Hypothalamus (tissue), 51 donors: ENCODE measurements at regions not wholly inside any gene's neighbourhood (a gene's known extent, or its start where the extent isn't known, plus 50 kb on each side); places are given as distances from the start of the nearest gene placed in this dataset.
A peak's percentile ranks its signal among the peaks of the same experiment; 100 is the strongest.

ENCODE experiments used
- DNase-seq, 51 donors: peaks; one replicate each; lab custom pipeline; 2025; lab: John Stamatoyannopoulos, UW

GRCh38 chr15:46764851-46765250 is 952.5 kb upstream of the SEMA6D start:
- no peak for DNase-seq

- no peak for DNase-seq
These were observed 951.3 kb upstream of the SEMA6D start for GRCh38 chr15:46766021-46766420.

GRCh38 chr15:46768287-46768686 is 949.0 kb upstream of the SEMA6D start:
- DNase-seq: no peak

GRCh38 chr15:46773016-46773415 is 944.3 kb upstream of the SEMA6D start:
- no peak for DNase-seq

- DNase-seq: no peak
These were observed 938.4 kb upstream of the SEMA6D start for GRCh38 chr15:46778876-46779275.

GRCh38 chr15:46786590-46787285 is 930.6 kb upstream of the SEMA6D start:
- DNase-seq: peak in 1 of 51 donors; percentile 30

GRCh38 chr15:46795685-46796084 is 921.6 kb upstream of the SEMA6D start:
- no peak for DNase-seq

- DNase-seq: no peak
These were observed 908.5 kb upstream of the SEMA6D start for GRCh38 chr15:46808834-46809233.

GRCh38 chr15:46815240-46815639 is 902.1 kb upstream of the SEMA6D start:
- DNase-seq: no peak

GRCh38 chr15:46815765-46816164 is 901.5 kb upstream of the SEMA6D start:
- peak in 4 of 51 donors; percentile 0 to 1 (median 0) for DNase-seq

GRCh38 chr15:46848704-46849103 is 868.6 kb upstream of the SEMA6D start:
- DNase-seq: no peak

GRCh38 chr15:46853600-46853999 is 863.7 kb upstream of the SEMA6D start:
- no peak for DNase-seq

- no peak for DNase-seq
These were observed 862.7 kb upstream of the SEMA6D start for GRCh38 chr15:46854564-46854963.

GRCh38 chr15:46855388-46855787 is 861.9 kb upstream of the SEMA6D start:
- DNase-seq: no peak

GRCh38 chr15:46856839-46857502 is 860.3 kb upstream of the SEMA6D start:
- DNase-seq: no peak

- DNase-seq: no peak
These were observed 859.2 kb upstream of the SEMA6D start for GRCh38 chr15:46858150-46858549.

GRCh38 chr15:46861796-46862195 is 855.5 kb upstream of the SEMA6D start:
- no peak for DNase-seq

- DNase-seq: peak in 1 of 51 donors; percentile 0
These were observed 852.1 kb upstream of the SEMA6D start for GRCh38 chr15:46865155-46865554.

- DNase-seq: peak in 1 of 51 donors; percentile 3
These were observed 844.9 kb upstream of the SEMA6D start for GRCh38 chr15:46872286-46872980.

GRCh38 chr15:46872981-46873330 is 844.3 kb upstream of the SEMA6D start:
- DNase-seq: peak in 1 of 51 donors; percentile 3

- no peak for DNase-seq
These were observed 838.1 kb upstream of the SEMA6D start for GRCh38 chr15:46879032-46879770.
